GM19240 (cell line): ENCODE measurements at regions not wholly inside any gene's neighbourhood (a gene's known extent, or its start where the extent isn't known, plus 50 kb on each side); places are given as distances from the start of the nearest gene placed in this dataset.
A peak's percentile ranks its signal among the peaks of the same experiment; 100 is the strongest.
"Not testable (repeated sequence)": the region's sequence is repeated elsewhere in the genome, so short reads cannot be mapped to it uniquely, and the experiment has no call there.

Source experiments
- DNase-seq: peaks from one replicate; pipeline ENCODE4 v3.0.0; 2011; ENCODE audit warnings: low spot score; ENCODE audit not compliant: insufficient read length

GRCh38 chrX:84611843-84612636 lies 109.8 kb upstream of the HDX start:
- DNase-seq = no peak

GRCh38 chrX:84634201-84634782 lies 132.0 kb upstream of the HDX start:
- no peak for DNase-seq

GRCh38 chrX:84666086-84666485 lies 163.8 kb upstream of the HDX start:
- no peak for DNase-seq

GRCh38 chrX:84690228-84690627 lies 188.0 kb upstream of the HDX start:
- DNase-seq = no peak

GRCh38 chrX:84709987-84710386 lies 207.7 kb upstream of the HDX start:
- DNase-seq = no peak

- DNase-seq = no peak
Observed at GRCh38 chrX:84710611-84711010, 208.4 kb upstream of the HDX start.

- DNase-seq = no peak
Observed at GRCh38 chrX:84712621-84713020, 210.4 kb upstream of the HDX start.

- DNase-seq = no peak
Observed at GRCh38 chrX:84715315-84715714, 213.1 kb upstream of the HDX start.

- DNase-seq = no peak
Observed at GRCh38 chrX:84717343-84717742, 215.1 kb upstream of the HDX start.

GRCh38 chrX:84721416-84721815 lies 219.2 kb upstream of the HDX start:
- DNase-seq = no peak

- no peak for DNase-seq
Observed at GRCh38 chrX:84724576-84724975, 222.3 kb upstream of the HDX start.

GRCh38 chrX:84729408-84729807 lies 227.2 kb upstream of the HDX start:
- no peak for DNase-seq

- peak; percentile 18 for DNase-seq
Observed at GRCh38 chrX:84729809-84730208, 227.6 kb upstream of the HDX start.

GRCh38 chrX:84735025-84735424 lies 232.8 kb upstream of the HDX start:
- DNase-seq = no peak

- no peak for DNase-seq
Observed at GRCh38 chrX:84737471-84737871, 235.2 kb upstream of the HDX start.

- DNase-seq = no peak
Observed at GRCh38 chrX:84747516-84747915, 245.3 kb upstream of the HDX start.

- no peak for DNase-seq
Observed at GRCh38 chrX:84748965-84749656, 246.9 kb upstream of the HDX start.

- DNase-seq = no peak
Observed at GRCh38 chrX:84760560-84760959, 243.1 kb upstream of the APOOL start.

GRCh38 chrX:84796321-84796720 lies 207.4 kb upstream of the APOOL start:
- DNase-seq = no peak

- DNase-seq = no peak
Observed at GRCh38 chrX:84830836-84831235, 172.8 kb upstream of the APOOL start.

GRCh38 chrX:84846541-84846940 lies 157.1 kb upstream of the APOOL start:
- not testable (repeated sequence) for DNase-seq

GRCh38 chrX:84851183-84851582 lies 152.5 kb upstream of the APOOL start:
- DNase-seq = not testable (repeated sequence)

GRCh38 chrX:84856791-84857190 lies 146.9 kb upstream of the APOOL start:
- DNase-seq = not testable (repeated sequence)
